ENCODE measurements at regions not wholly inside any gene's neighbourhood (a gene's known extent, or its start where the extent isn't known, plus 50 kb on each side); places are given as distances from the start of the nearest gene placed in this dataset.

GRCh38 chr16:64880006-64880405 lies 241.9 kb downstream of the CDH11 start:
- no peak overlapping the region for H3K27ac ChIP-seq
- H3K27me3 ChIP-seq: no peaks in the 10 kb centered on the region
- H3K4me3 ChIP-seq: no peak overlapping the region
- H3K36me3 ChIP-seq: no peaks in the 10 kb centered on the region
- DNase-seq: no peak
- H3K4me1 ChIP-seq: no peaks in the 10 kb centered on the region
- no peaks in the 10 kb centered on the region for H3K9me3 ChIP-seq
- TF ChIP-seq POLR2A (IDR thresholded peaks at IDR 0.05) (no peak), CTCF (IDR thresholded peaks at IDR 0.05) (no peak)

- no peak overlapping the region for H3K4me3 ChIP-seq
- no peak for TF ChIP-seq POLR2A (IDR thresholded peaks at IDR 0.05)
- no peak for TF ChIP-seq CTCF (IDR thresholded peaks at IDR 0.05)
- no peaks in the 10 kb centered on the region for H3K27me3 ChIP-seq
- H3K27ac ChIP-seq: no peak overlapping the region
- no peaks in the 10 kb centered on the region for H3K4me1 ChIP-seq
- H3K36me3 ChIP-seq: no peaks in the 10 kb centered on the region
- DNase-seq: no peak
- no peaks in the 10 kb centered on the region for H3K9me3 ChIP-seq
Measured at GRCh38 chr16:64878940-64879339, 242.9 kb downstream of the CDH11 start.

GRCh38 chr16:64872101-64872500 lies 249.8 kb downstream of the CDH11 start:
- Histone ChIP-seq H3K4me3 (no peak overlapping the region), H3K27ac (no peak overlapping the region), H3K4me1 (no peaks in the 10 kb centered on the region), H3K9me3 (no peaks in the 10 kb centered on the region), H3K27me3 (no peaks in the 10 kb centered on the region), H3K36me3 (no peaks in the 10 kb centered on the region)
- TF ChIP-seq CTCF (IDR thresholded peaks at IDR 0.05) (no peak), POLR2A (IDR thresholded peaks at IDR 0.05) (no peak)
- DNase-seq: no peak

GRCh38 chr16:64870859-64871258 lies 251.0 kb downstream of the CDH11 start:
- TF ChIP-seq CTCF (IDR thresholded peaks at IDR 0.05) (no peak), POLR2A (IDR thresholded peaks at IDR 0.05) (no peak)
- Histone ChIP-seq H3K4me1 (no peaks in the 10 kb centered on the region), H3K27ac (no peak overlapping the region), H3K36me3 (no peaks in the 10 kb centered on the region), H3K4me3 (no peak overlapping the region), H3K9me3 (no peaks in the 10 kb centered on the region), H3K27me3 (no peaks in the 10 kb centered on the region)
- no peak for DNase-seq

GRCh38 chr16:64869781-64870180 lies 252.1 kb downstream of the CDH11 start:
- no peak for TF ChIP-seq CTCF (IDR thresholded peaks at IDR 0.05)
- no peak for TF ChIP-seq POLR2A (IDR thresholded peaks at IDR 0.05)
- H3K27me3 ChIP-seq: no peaks in the 10 kb centered on the region
- no peak overlapping the region for H3K4me3 ChIP-seq
- no peak for DNase-seq
- H3K27ac ChIP-seq: no peak overlapping the region
- H3K4me1 ChIP-seq: no peaks in the 10 kb centered on the region
- H3K36me3 ChIP-seq: no peaks in the 10 kb centered on the region
- no peaks in the 10 kb centered on the region for H3K9me3 ChIP-seq

GRCh38 chr16:64866021-64866420 lies 255.8 kb downstream of the CDH11 start:
- H3K4me1 ChIP-seq: no peaks in the 10 kb centered on the region
- no peak overlapping the region for H3K27ac ChIP-seq
- no peaks in the 10 kb centered on the region for H3K9me3 ChIP-seq
- no peak for DNase-seq
- no peak overlapping the region for H3K4me3 ChIP-seq
- H3K36me3 ChIP-seq: no peaks in the 10 kb centered on the region
- no peaks in the 10 kb centered on the region for H3K27me3 ChIP-seq
- TF ChIP-seq POLR2A (IDR thresholded peaks at IDR 0.05) (no peak), CTCF (IDR thresholded peaks at IDR 0.05) (no peak)
